T-helper 17 cell (primary cell): ENCODE measurements at regions not wholly inside any gene's neighbourhood (a gene's known extent, or its start where the extent isn't known, plus 50 kb on each side); places are given as distances from the start of the nearest gene placed in this dataset.

Experiments
- ATAC-seq: fragments of 150-1000 bp; cut with Tn5 transposase; 2 replicates; pipeline ENCODE4 v1.10.0; 2021; ENCODE audit warnings: mild to moderate bottlenecking, moderate library complexity
- DNase-seq, 3 donors: peaks; one replicate each; pipeline versions ENCODE4 v3.0.0 to v3.0.0-alpha.2; 2020 to 2021
- H3K9me3 ChIP-seq: one replicate; pipeline ENCODE4 v1.7.0; 2013; ENCODE audit warnings: low read length, mild to moderate bottlenecking; ENCODE audit not compliant: control insufficient read depth, poor library complexity, severe bottlenecking
- H3K27ac Mint-ChIP-seq: one replicate; pipeline ENCODE4 v1.8.0; 2022; ENCODE audit warnings: mild to moderate bottlenecking, moderate library complexity, mixed read lengths
- H3K27me3 Mint-ChIP-seq: one replicate; pipeline ENCODE4 v1.8.0; 2022; ENCODE audit warnings: mixed read lengths
- H3K36me3 Mint-ChIP-seq: one replicate; pipeline ENCODE4 v1.8.0; 2022; ENCODE audit warnings: low read depth, mixed read lengths
- H3K4me1 Mint-ChIP-seq: one replicate; pipeline ENCODE4 v1.8.0; 2022; ENCODE audit warnings: mild to moderate bottlenecking, mixed read lengths
- H3K4me3 Mint-ChIP-seq: one replicate; pipeline ENCODE4 v1.8.0; 2022; ENCODE audit warnings: mild to moderate bottlenecking, moderate library complexity, mixed read lengths

DNA sequence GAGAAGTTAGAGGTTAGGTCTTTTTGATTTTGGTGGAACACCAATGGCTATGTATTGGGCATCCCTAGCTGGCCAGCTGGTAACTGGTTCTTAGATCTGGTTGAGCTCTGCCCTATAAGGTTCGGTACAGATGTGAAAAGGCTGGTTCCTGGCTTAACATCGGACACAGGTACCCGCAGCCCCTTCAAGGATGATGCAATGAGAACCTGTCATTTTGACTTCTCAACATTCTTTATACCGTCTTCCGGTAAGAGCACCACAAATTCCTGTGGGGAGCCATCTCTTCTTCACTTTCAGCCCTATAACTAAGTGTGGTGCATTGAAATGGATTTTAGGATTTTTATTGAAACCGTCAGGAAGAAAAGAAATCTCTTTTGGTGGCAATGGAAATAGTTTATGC, 222.8 kb downstream of the ADAMTS9 start:
- Mint-ChIP-seq H3K36me3 (no peaks in the 10 kb centered on the region), H3K4me3 (no peak overlapping the region), H3K4me1 (peaks cover 4% of the 10 kb centered on the region), H3K27me3 (peaks cover 68% of the 10 kb centered on the region), H3K27ac (no peak overlapping the region)
- no peak for ATAC-seq
- no peaks in the 10 kb centered on the region for H3K9me3 ChIP-seq
- no peak for DNase-seq

DNA sequence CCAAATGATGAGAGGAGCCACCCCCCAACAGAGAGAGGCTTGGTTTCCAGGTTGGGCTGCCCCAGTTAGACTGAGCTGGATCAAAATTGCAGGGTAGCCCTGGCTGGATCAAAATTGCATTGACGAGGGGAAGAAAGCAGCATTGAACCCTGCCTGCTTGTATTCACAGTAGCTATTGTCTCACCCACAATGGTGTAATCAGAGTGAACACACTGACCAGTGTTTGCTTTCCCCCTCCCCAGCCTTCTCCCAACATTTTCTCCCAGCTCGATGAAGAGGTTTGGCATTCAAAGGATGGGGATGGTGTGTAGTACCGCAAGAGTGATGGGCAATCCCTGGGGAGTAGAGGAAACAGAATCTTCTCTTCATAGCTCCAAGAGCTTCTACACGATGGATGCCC, 223.8 kb downstream of the ADAMTS9 start:
- no peak for DNase-seq
- H3K27ac Mint-ChIP-seq = no peak overlapping the region

DNA sequence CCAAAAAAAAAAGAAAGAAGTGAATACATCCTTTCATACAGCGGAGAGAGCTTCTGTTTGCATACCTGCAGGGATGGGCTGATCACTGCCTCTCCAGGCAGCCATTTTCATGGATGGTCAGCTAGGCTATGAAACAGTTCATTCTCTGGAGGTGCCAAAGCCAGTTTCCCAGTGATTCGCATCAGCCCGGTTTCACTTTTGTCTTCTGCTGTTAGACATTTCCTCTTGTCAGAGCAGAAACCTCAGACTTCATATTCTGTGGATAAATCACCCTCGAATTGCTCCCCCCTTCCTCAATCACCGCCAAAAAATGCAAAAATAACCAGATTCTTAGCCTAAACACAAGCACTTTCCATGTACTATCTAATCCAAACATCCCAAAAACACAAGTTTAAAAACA, 225.6 kb downstream of the ADAMTS9 start:
- H3K4me3 Mint-ChIP-seq = no peak overlapping the region
- ATAC-seq (no peak), DNase-seq (no peak)
- H3K36me3 Mint-ChIP-seq = no peaks in the 10 kb centered on the region
- H3K27ac Mint-ChIP-seq = no peak overlapping the region
- peaks cover 4% of the 10 kb centered on the region for H3K4me1 Mint-ChIP-seq
- no peaks in the 10 kb centered on the region for H3K9me3 ChIP-seq
- H3K27me3 Mint-ChIP-seq = peaks cover 57% of the 10 kb centered on the region

More for the DNA sequence above, 223.8 kb downstream of the ADAMTS9 start:
- no peak overlapping the region for H3K4me3 Mint-ChIP-seq
- no peak for ATAC-seq
- H3K27me3 Mint-ChIP-seq = peaks cover 65% of the 10 kb centered on the region
- no peaks in the 10 kb centered on the region for H3K9me3 ChIP-seq
- H3K4me1 Mint-ChIP-seq = peaks cover 4% of the 10 kb centered on the region
- H3K36me3 Mint-ChIP-seq = no peaks in the 10 kb centered on the region

DNA sequence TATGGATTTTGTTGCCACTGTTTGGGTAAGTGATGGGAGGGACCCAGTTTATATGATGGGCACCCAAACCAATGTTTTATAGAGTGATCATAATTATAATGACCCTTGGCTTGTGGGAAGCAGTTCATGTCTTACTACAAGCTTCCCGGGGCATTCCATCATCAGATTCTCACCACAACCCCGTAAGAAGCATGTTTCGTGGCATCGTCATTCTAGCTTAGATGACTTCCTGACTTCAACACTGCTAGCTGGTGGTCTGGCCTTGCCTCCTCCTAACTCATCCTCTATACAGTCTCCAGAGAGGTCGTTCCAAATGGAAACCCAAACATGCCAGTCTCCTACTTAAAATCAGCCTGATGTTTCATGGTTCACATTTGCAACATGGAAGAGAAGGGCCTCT, 226.9 kb downstream of the ADAMTS9 start:
- Mint-ChIP-seq H3K4me1 (peaks cover 4% of the 10 kb centered on the region), H3K27me3 (peaks cover 52% of the 10 kb centered on the region), H3K36me3 (no peaks in the 10 kb centered on the region), H3K27ac (no peak overlapping the region), H3K4me3 (no peak overlapping the region)
- ATAC-seq (no peak), DNase-seq (no peak)
- H3K9me3 ChIP-seq = no peaks in the 10 kb centered on the region

DNA sequence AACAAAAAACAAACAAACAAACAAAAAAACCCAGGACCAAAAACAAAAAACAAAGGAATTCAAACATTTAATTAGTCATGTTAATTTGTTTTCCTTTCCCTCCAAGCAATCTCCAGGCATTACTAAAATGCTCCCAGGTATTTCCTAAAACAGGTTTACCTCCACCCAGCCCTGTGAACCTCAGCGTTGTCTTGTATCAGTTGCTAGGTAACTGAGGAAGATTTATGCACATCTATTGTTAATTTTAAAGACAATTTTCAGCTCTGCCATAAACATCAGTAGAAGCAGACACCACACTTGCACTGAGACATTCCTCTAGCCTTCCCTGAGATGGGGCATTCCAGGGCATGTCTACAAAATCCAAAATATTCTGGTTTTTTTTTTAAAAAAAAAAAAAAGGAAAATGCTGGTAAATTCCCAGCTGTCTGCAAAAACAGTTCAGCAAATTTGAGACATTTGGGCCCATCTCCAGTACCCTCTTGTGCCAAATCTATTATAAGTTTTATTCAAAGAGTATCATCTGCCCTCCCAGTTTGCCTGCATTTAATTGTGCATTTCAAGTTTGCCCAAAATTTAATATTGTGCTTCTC, 227.6 kb downstream of the ADAMTS9 start:
- peaks cover 4% of the 10 kb centered on the region for H3K4me1 Mint-ChIP-seq
- DNase-seq = no peak
- H3K9me3 ChIP-seq = no peaks in the 10 kb centered on the region
- no peaks in the 10 kb centered on the region for H3K36me3 Mint-ChIP-seq
- ATAC-seq = no peak
- no peak overlapping the region for H3K4me3 Mint-ChIP-seq
- H3K27me3 Mint-ChIP-seq = peaks cover 45% of the 10 kb centered on the region
- H3K27ac Mint-ChIP-seq = no peak overlapping the region

DNA sequence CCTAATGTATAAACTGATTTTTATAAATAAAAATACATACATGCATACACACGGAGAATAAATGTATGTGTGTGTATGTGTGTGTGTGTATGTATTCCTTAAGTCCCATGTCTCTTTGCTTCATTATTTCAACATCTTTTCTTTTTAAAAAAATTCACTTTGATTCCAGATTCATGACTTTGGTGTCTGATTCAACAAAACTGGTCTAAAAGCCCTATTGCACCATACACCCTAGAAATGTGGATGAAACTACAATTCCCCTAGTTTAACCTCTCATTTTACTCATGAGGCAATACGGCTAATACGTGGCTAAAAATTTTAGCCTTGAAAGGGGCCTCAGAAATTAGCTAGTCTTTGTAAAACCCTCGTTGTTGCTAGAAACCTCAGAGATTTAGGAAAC, 228.1 kb downstream of the ADAMTS9 start:
- H3K36me3 Mint-ChIP-seq = no peaks in the 10 kb centered on the region
- ATAC-seq = no peak

DNA sequence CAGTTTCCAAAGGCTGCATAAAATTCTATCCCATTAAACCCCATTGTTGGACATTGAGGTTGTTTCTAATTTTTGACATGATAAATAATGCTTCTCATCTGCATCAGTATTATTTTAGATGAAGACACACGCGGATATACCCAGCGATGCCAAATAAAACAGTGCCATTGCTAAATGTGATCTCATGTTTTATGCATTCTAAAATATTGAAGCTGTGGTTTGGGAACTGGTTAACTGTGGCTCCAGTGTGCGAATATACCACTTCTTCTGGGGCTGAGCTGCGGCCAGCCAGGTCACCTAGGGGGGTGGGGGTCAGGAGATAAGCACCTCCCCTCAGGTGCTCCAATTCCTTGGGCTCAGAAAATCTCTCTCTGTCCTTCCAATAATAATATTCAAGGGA, 230.0 kb downstream of the ADAMTS9 start:
- no peak overlapping the region for H3K27ac Mint-ChIP-seq
- DNase-seq (no peak), ATAC-seq (no peak)
- peaks cover 35% of the 10 kb centered on the region for H3K27me3 Mint-ChIP-seq
- H3K4me3 Mint-ChIP-seq = no peak overlapping the region
- no peaks in the 10 kb centered on the region for H3K36me3 Mint-ChIP-seq
- H3K9me3 ChIP-seq = no peaks in the 10 kb centered on the region
- H3K4me1 Mint-ChIP-seq = peaks cover 4% of the 10 kb centered on the region

More for the DNA sequence above, 228.1 kb downstream of the ADAMTS9 start:
- H3K4me1 Mint-ChIP-seq = peaks cover 4% of the 10 kb centered on the region
- H3K4me3 Mint-ChIP-seq = no peak overlapping the region
- no peaks in the 10 kb centered on the region for H3K9me3 ChIP-seq
- no peak for DNase-seq
- no peak overlapping the region for H3K27ac Mint-ChIP-seq
- peaks cover 40% of the 10 kb centered on the region for H3K27me3 Mint-ChIP-seq

DNA sequence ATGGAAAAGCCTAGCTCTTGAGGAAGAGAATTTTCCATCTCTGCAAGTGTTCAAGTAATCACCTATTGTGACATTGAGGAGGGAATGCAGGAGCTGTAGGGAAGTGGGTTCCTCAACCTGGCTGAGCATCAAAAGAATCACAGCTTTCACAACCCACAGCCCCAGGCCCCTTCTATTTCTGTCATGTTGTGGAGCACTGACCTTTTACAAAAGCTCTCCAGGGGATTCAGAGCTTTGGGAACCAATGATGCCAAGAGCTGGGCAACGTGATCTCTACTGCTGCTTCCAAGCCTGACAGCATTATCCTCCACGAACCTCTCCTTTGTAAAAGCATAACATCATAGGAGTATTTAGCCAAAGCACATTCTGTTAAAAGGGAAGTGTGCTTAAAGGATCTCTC, 231.1 kb downstream of the ADAMTS9 start:
- no peak overlapping the region for H3K27ac Mint-ChIP-seq
- H3K36me3 Mint-ChIP-seq = no peaks in the 10 kb centered on the region
- H3K4me3 Mint-ChIP-seq = no peak overlapping the region
- no peaks in the 10 kb centered on the region for H3K9me3 ChIP-seq
- no peak for DNase-seq
- no peaks in the 10 kb centered on the region for H3K4me1 Mint-ChIP-seq
- no peak for ATAC-seq
- peaks cover 35% of the 10 kb centered on the region for H3K27me3 Mint-ChIP-seq

DNA sequence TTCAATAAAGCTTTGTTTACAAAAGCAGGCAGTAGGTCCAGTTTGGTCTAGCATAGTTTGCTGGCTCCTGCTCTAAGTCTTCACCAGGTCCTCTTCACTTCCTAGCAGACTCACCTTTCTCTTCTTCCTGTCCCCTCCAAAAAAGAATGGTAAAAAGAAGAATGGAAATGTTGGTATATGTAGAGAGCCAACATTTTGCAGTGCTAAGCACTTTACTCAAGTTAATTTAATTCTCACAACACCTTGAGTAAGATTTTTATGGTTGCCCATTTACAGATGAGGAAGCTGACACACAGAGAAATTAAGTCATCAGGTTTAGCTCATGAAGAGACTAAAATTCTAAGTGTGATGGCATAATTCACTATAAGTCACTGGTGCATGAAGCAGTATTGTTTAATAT, 230.1 kb upstream of the PRICKLE2 start:
- no peak overlapping the region for H3K4me3 Mint-ChIP-seq
- DNase-seq = no peak
- H3K27me3 Mint-ChIP-seq = peaks cover 35% of the 10 kb centered on the region
- H3K4me1 Mint-ChIP-seq = no peaks in the 10 kb centered on the region
- H3K36me3 Mint-ChIP-seq = no peaks in the 10 kb centered on the region
- no peak for ATAC-seq
- H3K27ac Mint-ChIP-seq = no peak overlapping the region
- H3K9me3 ChIP-seq = no peaks in the 10 kb centered on the region

DNA sequence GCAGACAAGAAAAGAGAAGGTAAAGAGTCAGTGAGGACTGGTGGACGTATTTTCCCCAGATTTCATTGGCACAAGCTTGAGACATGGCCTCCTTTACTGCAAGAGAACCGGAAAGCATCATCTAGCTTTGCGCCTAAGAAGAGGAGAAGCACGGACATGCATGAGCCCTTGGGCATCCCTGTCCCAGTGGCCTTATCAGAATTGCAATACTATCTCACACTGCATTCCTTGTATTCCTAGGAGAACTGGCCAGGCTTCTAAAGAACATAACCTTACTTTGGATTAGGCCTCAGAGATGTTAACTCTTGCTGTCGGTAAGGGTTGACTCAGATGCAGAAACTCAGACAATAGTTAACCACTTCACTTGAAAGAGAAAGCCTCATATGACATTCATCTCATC, 229.5 kb upstream of the PRICKLE2 start:
- H3K4me1 Mint-ChIP-seq = no peaks in the 10 kb centered on the region
- ATAC-seq = no peak
- H3K27me3 Mint-ChIP-seq = peaks cover 37% of the 10 kb centered on the region
- no peak overlapping the region for H3K27ac Mint-ChIP-seq
- no peak for DNase-seq
- no peaks in the 10 kb centered on the region for H3K9me3 ChIP-seq
- no peak overlapping the region for H3K4me3 Mint-ChIP-seq
- H3K36me3 Mint-ChIP-seq = no peaks in the 10 kb centered on the region

DNA sequence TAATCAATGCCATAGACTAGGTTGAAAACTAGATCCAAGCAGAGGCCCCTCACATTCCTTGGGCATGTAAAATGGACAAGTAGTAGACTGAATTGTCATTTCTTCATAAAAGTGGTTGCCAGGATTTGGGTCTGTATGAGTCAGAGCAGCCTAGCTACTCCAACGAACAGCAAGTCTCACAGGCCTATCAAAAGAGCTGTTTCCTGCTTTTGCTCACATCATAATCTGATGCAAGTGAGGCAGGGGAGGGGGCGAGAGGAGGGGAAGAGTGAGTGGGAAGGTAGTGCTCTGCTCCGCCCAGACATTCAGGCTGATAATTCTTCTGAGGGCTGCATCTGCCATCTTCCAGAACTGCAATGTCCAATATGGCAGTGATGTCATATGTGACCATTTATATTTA, 228.9 kb upstream of the PRICKLE2 start:
- no peaks in the 10 kb centered on the region for H3K36me3 Mint-ChIP-seq
- H3K27me3 Mint-ChIP-seq = peaks cover 37% of the 10 kb centered on the region
- H3K9me3 ChIP-seq = no peaks in the 10 kb centered on the region
- DNase-seq (no peak), ATAC-seq (no peak)
- no peak overlapping the region for H3K27ac Mint-ChIP-seq
- no peak overlapping the region for H3K4me3 Mint-ChIP-seq
- no peaks in the 10 kb centered on the region for H3K4me1 Mint-ChIP-seq

DNA sequence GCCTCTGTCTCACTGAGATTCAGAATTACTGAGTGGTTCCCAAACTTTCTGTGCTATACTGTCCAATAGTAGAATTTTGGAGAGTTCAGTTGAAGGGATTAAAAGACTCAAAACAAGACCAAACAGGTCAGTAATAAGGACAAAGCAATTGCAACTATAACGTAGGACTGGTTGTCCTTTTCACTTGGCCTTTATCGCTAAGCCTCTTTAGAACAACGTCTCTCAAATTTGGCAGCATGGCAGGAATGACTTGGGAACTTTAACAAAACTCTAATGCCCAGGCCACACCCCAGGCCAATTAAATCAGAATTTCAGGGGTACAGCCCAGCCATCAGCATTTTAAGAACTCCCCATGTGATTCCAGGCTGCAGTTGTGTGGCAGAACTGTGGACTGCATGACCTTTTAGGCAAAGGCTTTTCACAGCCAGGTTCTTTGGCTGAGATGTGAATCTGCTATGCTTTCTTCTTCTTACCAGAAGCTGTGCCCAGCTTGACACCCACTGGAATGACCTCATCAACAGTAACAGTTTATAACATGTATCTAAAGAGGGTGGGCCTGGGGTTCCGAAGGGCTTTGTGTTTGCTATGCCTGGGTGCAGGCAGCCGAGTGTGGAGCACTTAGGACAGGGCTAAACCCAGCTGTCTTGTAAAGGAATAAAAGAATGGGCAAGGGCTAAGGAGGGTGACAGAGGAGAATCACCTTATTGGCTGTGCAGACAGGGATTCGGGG, 226.2 kb upstream of the PRICKLE2 start:
- Mint-ChIP-seq H3K4me1 (no peaks in the 10 kb centered on the region), H3K27me3 (peaks cover 50% of the 10 kb centered on the region), H3K4me3 (no peak overlapping the region), H3K27ac (no peak overlapping the region), H3K36me3 (no peaks in the 10 kb centered on the region)
- DNase-seq = no peak
- no peaks in the 10 kb centered on the region for H3K9me3 ChIP-seq
- ATAC-seq = no peak

DNA sequence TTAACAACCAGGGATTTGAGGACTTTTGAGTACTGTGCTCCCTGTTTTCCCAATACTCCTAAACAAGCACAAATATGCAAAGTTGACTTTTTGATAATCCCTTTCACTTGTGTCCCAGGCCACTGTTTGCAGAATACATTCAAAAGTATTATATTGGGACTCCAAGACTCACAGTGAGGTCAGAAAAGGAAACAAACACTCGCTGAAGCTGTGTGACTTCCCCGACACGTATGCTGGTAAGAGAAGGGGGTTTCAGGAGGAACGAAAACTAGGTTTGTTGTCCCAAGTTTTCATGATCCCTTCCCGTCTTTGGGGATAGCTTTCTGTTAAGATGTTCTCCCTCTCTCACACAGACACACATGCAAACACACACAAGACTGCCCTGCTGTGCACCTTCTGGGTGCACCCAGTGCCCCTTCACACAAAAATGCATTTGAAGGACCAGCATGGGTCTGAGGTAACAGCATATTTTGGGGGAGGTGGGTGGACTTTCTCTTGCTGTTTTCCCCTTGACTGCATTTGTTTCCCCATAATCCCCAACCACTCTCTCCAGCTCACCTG, 225.2 kb upstream of the PRICKLE2 start:
- H3K27ac Mint-ChIP-seq = no peak overlapping the region
- H3K36me3 Mint-ChIP-seq = no peaks in the 10 kb centered on the region
- peaks cover 59% of the 10 kb centered on the region for H3K27me3 Mint-ChIP-seq
- ATAC-seq (no peak), DNase-seq (no peak)
- no peak overlapping the region for H3K4me3 Mint-ChIP-seq
- H3K9me3 ChIP-seq = peaks cover 2% of the 10 kb centered on the region
- peaks cover 2% of the 10 kb centered on the region for H3K4me1 Mint-ChIP-seq

DNA sequence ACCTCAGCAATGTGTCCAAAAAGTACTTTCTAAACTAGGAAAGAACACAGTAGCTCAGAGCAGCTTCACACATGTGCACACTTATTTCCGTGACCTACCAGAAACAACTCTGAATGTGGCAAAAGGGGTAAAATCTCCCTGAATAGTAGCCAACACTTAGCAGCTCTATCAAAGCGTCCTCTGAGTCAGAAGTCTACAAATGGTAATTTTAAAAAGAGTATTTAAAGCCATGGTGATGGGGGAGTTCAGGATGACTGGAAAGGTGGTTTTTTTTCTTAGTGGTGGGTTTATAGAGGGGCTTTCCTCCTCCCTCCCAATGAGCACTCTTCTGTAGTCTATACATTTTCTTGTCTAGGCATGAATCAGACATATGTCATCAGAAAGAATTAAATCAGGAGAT, 223.8 kb upstream of the PRICKLE2 start:
- H3K36me3 Mint-ChIP-seq = no peaks in the 10 kb centered on the region
- ATAC-seq (no peak), DNase-seq (no peak)
- H3K27me3 Mint-ChIP-seq = peaks cover 68% of the 10 kb centered on the region
- no peak overlapping the region for H3K4me3 Mint-ChIP-seq
- H3K9me3 ChIP-seq = peaks cover 2% of the 10 kb centered on the region
- no peak overlapping the region for H3K27ac Mint-ChIP-seq
- H3K4me1 Mint-ChIP-seq = peaks cover 2% of the 10 kb centered on the region
